Uterus (tissue), 3 donors: ENCODE measurements at regions not wholly inside any gene's neighbourhood (a gene's known extent, or its start where the extent isn't known, plus 50 kb on each side); places are given as distances from the start of the nearest gene placed in this dataset.

ENCODE experiments used
- DNase-seq, 2 donors: peaks; one replicate each; pipeline ENCODE4 v3.0.0-alpha.2; 2019 to 2020
- H3K27ac ChIP-seq, 2 donors: fragments of 200-600 bp; sonication (generic); 1 replicate in 1 of 2; 2 replicates in 1 of 2; pipeline ENCODE4 v1.5.1; 2016 to 2018
- H3K27me3 ChIP-seq, 2 donors: fragments of 200-600 bp; sonication (generic); one replicate each; pipeline ENCODE4 v1.5.1; 2018 to 2019; ENCODE audit warnings: control low read depth in 1 of 2
- H3K36me3 ChIP-seq, 2 donors: fragments of 200-600 bp; sonication (generic); one replicate each; pipeline ENCODE4 v1.5.1; 2019; ENCODE audit warnings: control low read depth in 1 of 2
- H3K4me1 ChIP-seq, 2 donors: fragments of 200-600 bp; sonication (generic); one replicate each; pipeline ENCODE4 v1.5.1; 2018 to 2019; ENCODE audit warnings: control low read depth in 1 of 2
- H3K4me3 ChIP-seq, 2 donors: fragments of 200-600 bp; sonication (generic); 1 replicate in 1 of 2; 2 replicates in 1 of 2; pipeline ENCODE4 v1.5.1; 2018 to 2019; ENCODE audit warnings: mild to moderate bottlenecking in 1 of 2
- H3K9me3 ChIP-seq, 2 donors: fragments of 200-600 bp; sonication (generic); one replicate each; pipeline ENCODE4 v1.5.1; 2019; ENCODE audit warnings: control low read depth in 1 of 2
- CTCF ChIP-seq, 4 experiments: fragments of 200-600 bp in 2 of 4; fragments of 450-650 bp in 2 of 4; sonication (generic) in 2 of 4; IDR thresholded peaks; one replicate each; pipeline ENCODE4 v1.5.1; 2016 to 2019; ENCODE audit warnings: antibody characterized with exemption in 4 of 4, mild to moderate bottlenecking in 2 of 4, moderate library complexity in 1 of 4
- POLR2A ChIP-seq, 2 donors: fragments of 450-650 bp; IDR thresholded peaks; one replicate each; pipeline ENCODE4 v1.6.1; 2016; ENCODE audit warnings: antibody characterized with exemption in 2 of 2, mild to moderate bottlenecking in 1 of 2, moderate library complexity in 1 of 2
- intact Hi-C: fragments of 100-400 bp; cut with DNase I; formaldehyde crosslinking; loops from one replicate; pipeline ENCODE4 v1.15.1; 2023; ENCODE audit warnings: low total_unique reads
- donor health status: DM: yes; HTN: yes; CAD: no.

GRCh38 chr5:89934069-89934468, 475.5 kb downstream of the CETN3 start:
- intact Hi-C loops: no loop called here
- no peak overlapping the region for H3K27ac ChIP-seq
- TF ChIP-seq CTCF (IDR thresholded peaks at IDR 0.05): no peak
- no peak for TF ChIP-seq POLR2A (IDR thresholded peaks at IDR 0.05)
- no peak overlapping the region for H3K4me3 ChIP-seq
- no peaks in the 10 kb centered on the region for H3K4me1 ChIP-seq
- no peaks in the 10 kb centered on the region for H3K9me3 ChIP-seq
- H3K36me3 ChIP-seq: no peaks in the 10 kb centered on the region
- H3K27me3 ChIP-seq: no peaks in the 10 kb centered on the region
- DNase-seq: no peak

GRCh38 chr5:89932771-89933181, 476.8 kb downstream of the CETN3 start:
- intact Hi-C loops: no loop called here
- TF ChIP-seq POLR2A (IDR thresholded peaks at IDR 0.05): no peak
- no peak for TF ChIP-seq CTCF (IDR thresholded peaks at IDR 0.05)
- Histone ChIP-seq H3K36me3 (no peaks in the 10 kb centered on the region), H3K9me3 (no peaks in the 10 kb centered on the region), H3K4me1 (no peaks in the 10 kb centered on the region), H3K27me3 (no peaks in the 10 kb centered on the region), H3K27ac (no peak overlapping the region), H3K4me3 (no peak overlapping the region)
- DNase-seq: no peak

GRCh38 chr5:89930591-89931392, 478.8 kb downstream of the CETN3 start:
- DNase-seq: no peak
- H3K4me3 ChIP-seq: no peak overlapping the region

GRCh38 chr5:89929834-89930233, 479.7 kb downstream of the CETN3 start:
- Histone ChIP-seq H3K36me3 (no peaks in the 10 kb centered on the region), H3K9me3 (no peaks in the 10 kb centered on the region), H3K27ac (no peak overlapping the region), H3K4me3 (no peak overlapping the region), H3K4me1 (no peaks in the 10 kb centered on the region), H3K27me3 (no peaks in the 10 kb centered on the region)
- DNase-seq: no peak
- TF ChIP-seq CTCF (IDR thresholded peaks at IDR 0.05) (no peak), POLR2A (IDR thresholded peaks at IDR 0.05) (no peak)
- intact Hi-C loops: no loop called here

More at GRCh38 chr5:89930591-89931392, 478.8 kb downstream of the CETN3 start:
- Histone ChIP-seq H3K36me3 (no peaks in the 10 kb centered on the region), H3K9me3 (no peaks in the 10 kb centered on the region), H3K27ac (no peak overlapping the region), H3K4me1 (no peaks in the 10 kb centered on the region), H3K27me3 (no peaks in the 10 kb centered on the region)
- TF ChIP-seq POLR2A (IDR thresholded peaks at IDR 0.05): no peak
- no peak for TF ChIP-seq CTCF (IDR thresholded peaks at IDR 0.05)
- intact Hi-C loops: no loop called here

- Histone ChIP-seq H3K36me3 (no peaks in the 10 kb centered on the region), H3K9me3 (no peaks in the 10 kb centered on the region), H3K4me3 (no peak overlapping the region), H3K27ac (no peak overlapping the region), H3K4me1 (no peaks in the 10 kb centered on the region), H3K27me3 (no peaks in the 10 kb centered on the region)
- TF ChIP-seq CTCF (IDR thresholded peaks at IDR 0.05) (no peak), POLR2A (IDR thresholded peaks at IDR 0.05) (no peak)
- no peak for DNase-seq
- intact Hi-C loops: no loop called here
These were observed 480.4 kb downstream of the CETN3 start for GRCh38 chr5:89929173-89929572.
